Neural cell (in vitro differentiated cells): ENCODE measurements at regions not wholly inside any gene's neighbourhood (a gene's known extent, or its start where the extent isn't known, plus 50 kb on each side); places are given as distances from the start of the nearest gene placed in this dataset.

ENCODE experiments used
- H2AFZ ChIP-seq: fragments of 200-600, 300-800 bp; sonication (generic), shearing (Covaris generic); 2 replicates; pipeline ENCODE4 v1.6.0; 2014; ENCODE audit warnings: low read depth, mild to moderate bottlenecking, antibody characterized with exemption, low read length, moderate library complexity
- H3F3A ChIP-seq: fragments of 200-600 bp; shearing (Covaris generic); 2 replicates; pipeline ENCODE4 v1.6.1; 2016; ENCODE audit warnings: mild to moderate bottlenecking, moderate library complexity, mixed read lengths, antibody characterized with exemption, low read length; ENCODE audit not compliant: insufficient read depth, poor library complexity, severe bottlenecking
- H3K27ac ChIP-seq: fragments of 200-600, 300-800 bp; sonication (generic), shearing (Covaris generic); 2 replicates; pipeline ENCODE4 v1.5.1; 2014; ENCODE audit warnings: mild to moderate bottlenecking, low read length, moderate library complexity
- H3K27me3 ChIP-seq: fragments of 300-800, 200-600 bp; sonication (generic), shearing (Covaris generic); 2 replicates; pipeline ENCODE4 v1.6.0; 2014; ENCODE audit warnings: mild to moderate bottlenecking, low read depth, low read length, moderate library complexity; ENCODE audit not compliant: insufficient read depth
- H3K36me3 ChIP-seq: fragments of 300-800, 200-600 bp; sonication (generic), shearing (Covaris generic); 2 replicates; pipeline ENCODE4 v1.5.1; 2014; ENCODE audit warnings: mild to moderate bottlenecking, antibody characterized with exemption, low read length, moderate library complexity; ENCODE audit not compliant: insufficient read depth
- H3K4me2 ChIP-seq: fragments of 300-800, 200-600 bp; sonication (generic), shearing (Covaris generic); 2 replicates; pipeline ENCODE4 v1.6.0; 2014; ENCODE audit warnings: mild to moderate bottlenecking, low read length
- H3K4me3 ChIP-seq: fragments of 300-800, 200-600 bp; sonication (generic), shearing (Covaris generic); 2 replicates; pipeline ENCODE4 v1.5.1; 2014; ENCODE audit warnings: mild to moderate bottlenecking, low read length, moderate library complexity
- H3K79me2 ChIP-seq: fragments of 200-600 bp; shearing (Covaris generic); replicated peaks from 2 replicates; pipeline ENCODE4 v1.6.0; 2014; ENCODE audit warnings: mild to moderate bottlenecking, low read length, moderate library complexity; ENCODE audit not compliant: insufficient read depth
- H3K9ac ChIP-seq: fragments of 300-800, 200-600 bp; sonication (generic), shearing (Covaris generic); 2 replicates; pipeline ENCODE4 v1.6.1; 2016; ENCODE audit warnings: mild to moderate bottlenecking, low read length, mixed read lengths
- H3K9me2 ChIP-seq: fragments of 200-600 bp; shearing (Covaris generic); 2 replicates; pipeline ENCODE4 v1.6.1; 2016; ENCODE audit warnings: mild to moderate bottlenecking, low read length, mixed read lengths; ENCODE audit not compliant: insufficient read depth
- H3K9me3 ChIP-seq: fragments of 200-600, 300-800 bp; sonication (generic), shearing (Covaris generic); 2 replicates; pipeline ENCODE4 v1.6.1; 2016; ENCODE audit warnings: mild to moderate bottlenecking, mixed run types, low read length, moderate library complexity, mixed read lengths
- H4K20me1 ChIP-seq: fragments of 200-600 bp; shearing (Covaris generic); 2 replicates; pipeline ENCODE4 v1.6.1; 2016; ENCODE audit warnings: mild to moderate bottlenecking, mixed run types; ENCODE audit not compliant: insufficient read depth
- EP300 ChIP-seq: fragments of 450-650 bp; conservative IDR thresholded peaks from 2 replicates; pipeline ENCODE4 v1.6.1; 2014; ENCODE audit warnings: antibody characterized with exemption, mild to moderate bottlenecking, moderate library complexity; ENCODE audit not compliant: poor library complexity, severe bottlenecking
- EZH2 ChIP-seq: fragments of 200-600, 300-800 bp; shearing (Covaris generic), sonication (generic); IDR thresholded peaks from 2 replicates; pipeline ENCODE4 v1.6.1; 2014; ENCODE audit warnings: antibody characterized with exemption, low read length, borderline replicate concordance, mild to moderate bottlenecking; ENCODE audit not compliant: insufficient read depth, poor library complexity, severe bottlenecking
- MXI1 ChIP-seq: fragments of 450-650 bp; conservative IDR thresholded peaks from 2 replicates; pipeline ENCODE4 v1.6.1; 2014; ENCODE audit warnings: antibody characterized with exemption, mild to moderate bottlenecking; ENCODE audit not compliant: poor library complexity, severe bottlenecking
- POLR2AphosphoS5 ChIP-seq: IDR thresholded peaks from 2 replicates; pipeline ENCODE4 v1.6.1; 2012
- RAD21 ChIP-seq: fragments of 450-650 bp; conservative IDR thresholded peaks from 2 replicates; pipeline ENCODE4 v1.6.1; 2014; ENCODE audit warnings: antibody characterized with exemption, mild to moderate bottlenecking, moderate library complexity
- SMC3 ChIP-seq: fragments of 450-650 bp; conservative IDR thresholded peaks from 2 replicates; pipeline ENCODE4 v1.6.1; 2014; ENCODE audit warnings: antibody characterized with exemption, mild to moderate bottlenecking, moderate library complexity; ENCODE audit not compliant: poor library complexity
- TAF1 ChIP-seq: IDR thresholded peaks from 2 replicates; pipeline ENCODE4 v1.6.1; 2012; ENCODE audit warnings: low read depth
- TF ChIP-seq, protein P1 (sequence below): IDR thresholded peaks from 2 replicates; pipeline ENCODE4 v1.6.1; 2012; ENCODE audit warnings: borderline replicate concordance
- TF ChIP-seq, protein P2 (sequence below): fragments of 450-650 bp; IDR thresholded peaks from 2 replicates; pipeline ENCODE4 v1.5.1; 2014; ENCODE audit warnings: antibody characterized with exemption, mild to moderate bottlenecking, moderate library complexity; ENCODE audit not compliant: poor library complexity, severe bottlenecking

- no peak for TF ChIP-seq MXI1
- TF ChIP-seq RAD21: no peak
- no peak for TF ChIP-seq EZH2
- TF ChIP-seq, protein P1, sequence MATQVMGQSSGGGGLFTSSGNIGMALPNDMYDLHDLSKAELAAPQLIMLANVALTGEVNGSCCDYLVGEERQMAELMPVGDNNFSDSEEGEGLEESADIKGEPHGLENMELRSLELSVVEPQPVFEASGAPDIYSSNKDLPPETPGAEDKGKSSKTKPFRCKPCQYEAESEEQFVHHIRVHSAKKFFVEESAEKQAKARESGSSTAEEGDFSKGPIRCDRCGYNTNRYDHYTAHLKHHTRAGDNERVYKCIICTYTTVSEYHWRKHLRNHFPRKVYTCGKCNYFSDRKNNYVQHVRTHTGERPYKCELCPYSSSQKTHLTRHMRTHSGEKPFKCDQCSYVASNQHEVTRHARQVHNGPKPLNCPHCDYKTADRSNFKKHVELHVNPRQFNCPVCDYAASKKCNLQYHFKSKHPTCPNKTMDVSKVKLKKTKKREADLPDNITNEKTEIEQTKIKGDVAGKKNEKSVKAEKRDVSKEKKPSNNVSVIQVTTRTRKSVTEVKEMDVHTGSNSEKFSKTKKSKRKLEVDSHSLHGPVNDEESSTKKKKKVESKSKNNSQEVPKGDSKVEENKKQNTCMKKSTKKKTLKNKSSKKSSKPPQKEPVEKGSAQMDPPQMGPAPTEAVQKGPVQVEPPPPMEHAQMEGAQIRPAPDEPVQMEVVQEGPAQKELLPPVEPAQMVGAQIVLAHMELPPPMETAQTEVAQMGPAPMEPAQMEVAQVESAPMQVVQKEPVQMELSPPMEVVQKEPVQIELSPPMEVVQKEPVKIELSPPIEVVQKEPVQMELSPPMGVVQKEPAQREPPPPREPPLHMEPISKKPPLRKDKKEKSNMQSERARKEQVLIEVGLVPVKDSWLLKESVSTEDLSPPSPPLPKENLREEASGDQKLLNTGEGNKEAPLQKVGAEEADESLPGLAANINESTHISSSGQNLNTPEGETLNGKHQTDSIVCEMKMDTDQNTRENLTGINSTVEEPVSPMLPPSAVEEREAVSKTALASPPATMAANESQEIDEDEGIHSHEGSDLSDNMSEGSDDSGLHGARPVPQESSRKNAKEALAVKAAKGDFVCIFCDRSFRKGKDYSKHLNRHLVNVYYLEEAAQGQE: no peak
- TF ChIP-seq TAF1: no peak
- TF ChIP-seq POLR2AphosphoS5: no peak
- no peak for TF ChIP-seq SMC3
- TF ChIP-seq, protein P2, sequence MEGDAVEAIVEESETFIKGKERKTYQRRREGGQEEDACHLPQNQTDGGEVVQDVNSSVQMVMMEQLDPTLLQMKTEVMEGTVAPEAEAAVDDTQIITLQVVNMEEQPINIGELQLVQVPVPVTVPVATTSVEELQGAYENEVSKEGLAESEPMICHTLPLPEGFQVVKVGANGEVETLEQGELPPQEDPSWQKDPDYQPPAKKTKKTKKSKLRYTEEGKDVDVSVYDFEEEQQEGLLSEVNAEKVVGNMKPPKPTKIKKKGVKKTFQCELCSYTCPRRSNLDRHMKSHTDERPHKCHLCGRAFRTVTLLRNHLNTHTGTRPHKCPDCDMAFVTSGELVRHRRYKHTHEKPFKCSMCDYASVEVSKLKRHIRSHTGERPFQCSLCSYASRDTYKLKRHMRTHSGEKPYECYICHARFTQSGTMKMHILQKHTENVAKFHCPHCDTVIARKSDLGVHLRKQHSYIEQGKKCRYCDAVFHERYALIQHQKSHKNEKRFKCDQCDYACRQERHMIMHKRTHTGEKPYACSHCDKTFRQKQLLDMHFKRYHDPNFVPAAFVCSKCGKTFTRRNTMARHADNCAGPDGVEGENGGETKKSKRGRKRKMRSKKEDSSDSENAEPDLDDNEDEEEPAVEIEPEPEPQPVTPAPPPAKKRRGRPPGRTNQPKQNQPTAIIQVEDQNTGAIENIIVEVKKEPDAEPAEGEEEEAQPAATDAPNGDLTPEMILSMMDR: no peak
- no peak for TF ChIP-seq EP300
- no peaks in the 10 kb centered on the region for H3K79me2 ChIP-seq
- no peaks in the 10 kb centered on the region for H3K9me2 ChIP-seq
- H3K4me3 ChIP-seq: no peak overlapping the region
- no peaks in the 10 kb centered on the region for H3F3A ChIP-seq
- no peaks in the 10 kb centered on the region for H4K20me1 ChIP-seq
- no peaks in the 10 kb centered on the region for H3K27me3 ChIP-seq
- no peak overlapping the region for H2AFZ ChIP-seq
- H3K9me3 ChIP-seq: no peaks in the 10 kb centered on the region
- H3K4me2 ChIP-seq: no peak overlapping the region
- no peak overlapping the region for H3K9ac ChIP-seq
- no peak overlapping the region for H3K27ac ChIP-seq
- no peaks in the 10 kb centered on the region for H3K36me3 ChIP-seq
Observed at GRCh38 chr15:69586721-69587120, 134.1 kb downstream of the RPLP1 start.

GRCh38 chr15:69587723-69588426, 135.3 kb downstream of the RPLP1 start:
- Histone ChIP-seq H3K9me2 (no peaks in the 10 kb centered on the region), H3K79me2 (no peaks in the 10 kb centered on the region), H3K4me2 (no peak overlapping the region), H3K9me3 (no peaks in the 10 kb centered on the region), H3K9ac (no peak overlapping the region), H3F3A (no peaks in the 10 kb centered on the region), H2AFZ (no peak overlapping the region), H3K36me3 (no peaks in the 10 kb centered on the region), H3K27ac (no peak overlapping the region), H3K4me3 (no peak overlapping the region), H4K20me1 (no peaks in the 10 kb centered on the region), H3K27me3 (no peaks in the 10 kb centered on the region)
- TF ChIP-seq POLR2AphosphoS5 (no peak), SMC3 (no peak), MXI1 (no peak), RAD21 (no peak), EZH2 (no peak), EP300 (no peak), TAF1 (no peak)
- TF ChIP-seq, protein P2: no peak
- TF ChIP-seq, protein P1: no peak
